HCT116 (cell line): ENCODE measurements at regions not wholly inside any gene's neighbourhood (a gene's known extent, or its start where the extent isn't known, plus 50 kb on each side); places are given as distances from the start of the nearest gene placed in this dataset.

Experiments used
- ATAC-seq: fragments of 200-7000 bp; cut with Tn5 transposase; 2 replicates; pipeline ENCODE4 v1.9.1; 2020; ENCODE audit warnings: mild to moderate bottlenecking, moderate library complexity
- BruUV-seq: library from RNA; stranded (reverse); fragments of 400-500 nt; replicated peaks from 2 replicates; lab custom pipeline; 2021; lab: Mats Ljungman, UMichigan
- CTCF ChIA-PET: fragments of 300-600 bp; sonication (Branson Sonifier 250); formaldehyde crosslinking; loops from one replicate; lab custom pipeline; 2021; ENCODE audit warnings: antibody characterized with exemption; lab: Charles Lee
- POLR2A ChIA-PET: fragments of 300-600, 350-600 bp; sonication (Branson Sonifier 250); formaldehyde crosslinking; loops from one replicate; lab custom pipeline; 2021; ENCODE audit warnings: antibody characterized with exemption; lab: Charles Lee
- RAD21 ChIA-PET, 2 experiments: fragments of 300-600 bp; sonication (Branson Sonifier 250); formaldehyde crosslinking; loops; one replicate each; lab custom pipeline; 2023; ENCODE audit warnings: low total read pairs in 2 of 2; ENCODE audit not compliant: uncharacterized antibody in 2 of 2, unreplicated experiment in 2 of 2, low non-redundant PET in 1 of 2; lab: Charles Lee
- DNase-seq: peaks from one replicate; pipeline ENCODE4 v3.0.0-alpha.2; 2010; ENCODE audit warnings: low read depth, low spot score
- H2AFZ ChIP-seq: fragments of 200-600 bp; shearing (Covaris generic), sonication (generic); 2 replicates; pipeline ENCODE4 v1.6.1; 2017; ENCODE audit warnings: low read depth, mixed run types, mixed read lengths, antibody characterized with exemption, low read length; ENCODE audit not compliant: poor library complexity, severe bottlenecking
- H3K27ac ChIP-seq: 2 replicates; pipeline ENCODE4 v1.5.1; 2012; ENCODE audit warnings: low read depth, low read length
- H3K27me3 ChIP-seq: fragments of 200-600 bp; sonication (generic); 2 replicates; pipeline ENCODE4 v1.6.1; 2016; ENCODE audit warnings: mixed run types, low read length, mixed read lengths; ENCODE audit not compliant: insufficient read depth
- H3K36me3 ChIP-seq, 2 experiments: fragments of 200-500 bp in 1 of 2; fragments of 200-600 bp in 1 of 2; sonication (Bioruptor generic) in 1 of 2; sonication (generic) in 1 of 2; 2 replicates each; pipeline versions ENCODE4 v1.5.1 to v1.6.1; 2014 to 2016; ENCODE audit warnings: low read length in 2 of 2, inconsistent platforms in 1 of 2, mixed read lengths in 1 of 2, mixed run types in 1 of 2; ENCODE audit not compliant: insufficient read depth in 2 of 2, control insufficient read depth in 1 of 2
- H3K4me1 ChIP-seq, 2 experiments: fragments of 200-600 bp in 1 of 2; sonication (generic) in 1 of 2; 2 replicates each; pipeline versions ENCODE4 v1.5.1 to v1.6.1; 2012 to 2017; ENCODE audit warnings: low read length in 2 of 2, inconsistent platforms in 1 of 2, mild to moderate bottlenecking in 1 of 2, mixed read lengths in 1 of 2, mixed run types in 1 of 2, moderate library complexity in 1 of 2; ENCODE audit not compliant: insufficient read depth in 2 of 2, control insufficient read depth in 1 of 2
- H3K4me2 ChIP-seq: fragments of 200-600 bp; sonication (generic); 2 replicates; pipeline ENCODE4 v1.6.1; 2017; ENCODE audit warnings: mixed run types, low read length, mixed read lengths
- H3K4me3 ChIP-seq, 2 experiments: fragments of 200-600 bp in 1 of 2; sonication (generic) in 1 of 2; replicated peaks in 1 of 2; 2 replicates each; pipeline ENCODE4 v1.5.1; 2011 to 2016; ENCODE audit warnings: low read length in 2 of 2, control low read depth in 1 of 2, low read depth in 1 of 2, mild to moderate bottlenecking in 1 of 2, mixed read lengths in 1 of 2, mixed run types in 1 of 2
- H3K79me2 ChIP-seq: fragments of 200-600 bp; sonication (generic); 2 replicates; pipeline ENCODE4 v1.6.1; 2017; ENCODE audit warnings: mild to moderate bottlenecking, mixed run types, low read length, moderate library complexity, mixed read lengths; ENCODE audit not compliant: insufficient read depth
- H3K9ac ChIP-seq: fragments of 200-600 bp; sonication (generic); 2 replicates; pipeline ENCODE4 v1.6.1; 2016; ENCODE audit warnings: low read length, mixed read lengths
- H3K9me2 ChIP-seq: fragments of 200-600 bp; sonication (generic), shearing (Covaris generic); 2 replicates; pipeline ENCODE4 v1.6.1; 2017; ENCODE audit warnings: mixed run types, mild to moderate bottlenecking, moderate library complexity; ENCODE audit not compliant: insufficient read depth
- H3K9me3 ChIP-seq, 2 experiments: fragments of 200-500 bp in 1 of 2; fragments of 200-600 bp in 1 of 2; sonication (Bioruptor generic) in 1 of 2; sonication (generic) in 1 of 2; 2 replicates each; pipeline ENCODE4 v1.6.1; 2014 to 2017; ENCODE audit warnings: low read length in 2 of 2, mixed read lengths in 2 of 2, inconsistent platforms in 1 of 2, low read depth in 1 of 2, mild to moderate bottlenecking in 1 of 2, mixed run types in 1 of 2, moderate library complexity in 1 of 2; ENCODE audit not compliant: control insufficient read depth in 1 of 2, insufficient read depth in 1 of 2
- H4K20me1 ChIP-seq: fragments of 200-600 bp; sonication (generic), shearing (Covaris generic); 2 replicates; pipeline ENCODE4 v1.6.1; 2017; ENCODE audit warnings: mixed run types, mild to moderate bottlenecking, moderate library complexity; ENCODE audit not compliant: insufficient read depth
- ATF3 ChIP-seq: IDR thresholded peaks from 2 replicates; pipeline ENCODE4 v1.6.1; 2012
- CBX3 ChIP-seq: IDR thresholded peaks from 2 replicates; pipeline ENCODE4 v1.6.1; 2012; ENCODE audit warnings: low read depth
- ELF1 ChIP-seq: IDR thresholded peaks from 2 replicates; pipeline ENCODE4 v1.6.1; 2012; ENCODE audit warnings: low read depth, borderline replicate concordance
- EZH2 ChIP-seq: fragments of 200-600 bp; sonication (generic); IDR thresholded peaks from 2 replicates; pipeline ENCODE4 v1.6.1; 2017; ENCODE audit warnings: antibody characterized with exemption, mixed run types
- EZH2phosphoT487 ChIP-seq: fragments of 200-600 bp; IDR thresholded peaks from 2 replicates; pipeline ENCODE4 v1.6.1; 2018; ENCODE audit warnings: antibody characterized with exemption, borderline replicate concordance
- FOSL1 ChIP-seq: IDR thresholded peaks from 2 replicates; pipeline ENCODE4 v1.6.1; 2012; ENCODE audit warnings: low read depth
- JUND ChIP-seq: IDR thresholded peaks from 2 replicates; pipeline ENCODE4 v1.6.1; 2012
- POLR2A ChIP-seq: IDR thresholded peaks from 2 replicates; pipeline ENCODE4 v1.7.0; 2011; ENCODE audit warnings: borderline replicate concordance; ENCODE audit not compliant: insufficient read depth, insufficient read length; ENCODE audit errors: extremely low read depth
- POLR2AphosphoS5 ChIP-seq: IDR thresholded peaks from 2 replicates; pipeline ENCODE4 v1.6.1; 2011; ENCODE audit warnings: mild to moderate bottlenecking, low read depth, low read length, moderate library complexity
- SP1 ChIP-seq: IDR thresholded peaks from 2 replicates; pipeline ENCODE4 v1.6.1; 2012; ENCODE audit warnings: low read depth
- SRF ChIP-seq: IDR thresholded peaks from 2 replicates; pipeline ENCODE4 v1.6.1; 2012; ENCODE audit warnings: low read depth
- ZFX ChIP-seq: fragments of 450-650 bp; IDR thresholded peaks from 2 replicates; pipeline ENCODE4 v1.6.1; 2017
- ZNF274 ChIP-seq: fragments of 200-500 bp; sonication (Bioruptor generic); IDR thresholded peaks from 2 replicates; pipeline ENCODE4 v1.6.1; 2014; ENCODE audit warnings: mild to moderate bottlenecking, low read depth, low read length, inconsistent platforms
- intact Hi-C: fragments of 100-400 bp; cut with micrococcal nuclease; formaldehyde crosslinking; loops from 2 replicates; pipeline ENCODE4 v1.10.0; 2022
- TF ChIP-seq, protein P1 (sequence below): IDR thresholded peaks from 2 replicates; pipeline ENCODE4 v1.6.1; 2012

GRCh38 chr4:43394976-43395375 lies 502.5 kb downstream of the GRXCR1 start:
- ATAC-seq (no peak), DNase-seq (no peak)
- peaks cover 0 to 22% of the 10 kb centered on the region in 2 experiments; a peak in 2 of 4 replicates for H3K9me3 ChIP-seq
- H3K27me3 ChIP-seq = no peaks in the 10 kb centered on the region
- intact Hi-C loops = no loop called here
- POLR2A ChIA-PET = no interaction called here
- H3K36me3 ChIP-seq = no peaks in the 10 kb centered on the region
- H3K27ac ChIP-seq = no peak overlapping the region
- no peak overlapping the region for H3K4me3 ChIP-seq
- no peaks in the 10 kb centered on the region for H3K4me1 ChIP-seq
- no peaks in the 10 kb centered on the region for H4K20me1 ChIP-seq
- CTCF ChIA-PET = no interaction called here
- H3K79me2 ChIP-seq = no peaks in the 10 kb centered on the region
- no peaks in the 10 kb centered on the region for H3K9me2 ChIP-seq
- H3K4me2 ChIP-seq = no peak overlapping the region
- no peak for TF ChIP-seq JUND
- TF ChIP-seq POLR2A = no peak
- no peak for TF ChIP-seq ZFX
- H3K9ac ChIP-seq = no peak overlapping the region
- no TSS peak for BruUV-seq
- RAD21 ChIA-PET = no interaction called here
- H2AFZ ChIP-seq = no peak overlapping the region

DNA sequence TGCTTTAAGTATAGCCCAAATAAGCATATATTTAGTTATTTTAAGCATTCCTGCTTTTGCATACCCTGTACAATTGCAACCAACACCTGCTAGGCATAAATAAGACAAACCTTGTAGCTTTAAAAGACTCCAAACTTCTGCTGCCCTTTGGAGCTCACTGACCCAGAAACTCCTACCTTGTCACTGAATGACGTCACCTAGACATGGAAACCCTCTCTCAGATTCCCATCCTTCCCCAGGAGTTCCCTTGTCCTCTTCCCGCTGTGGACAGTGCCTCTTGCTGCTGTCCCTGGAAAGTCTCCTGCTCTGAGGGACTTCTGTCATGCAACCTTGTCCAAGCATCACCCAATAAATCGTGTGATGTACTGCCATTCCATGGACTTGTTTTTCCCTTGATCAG lies 507.2 kb downstream of the GRXCR1 start:
- Histone ChIP-seq H3K27me3 (no peaks in the 10 kb centered on the region), H3K9me2 (no peaks in the 10 kb centered on the region), H3K9ac (no peak overlapping the region), H3K4me2 (no peak overlapping the region), H3K36me3 (no peaks in the 10 kb centered on the region), H4K20me1 (no peaks in the 10 kb centered on the region), H3K4me3 (no peak overlapping the region), H2AFZ (no peak overlapping the region), H3K9me3 (peaks cover 4 to 15% of the 10 kb centered on the region in 2 experiments; a peak in 2 of 4 replicates), H3K27ac (no peak overlapping the region), H3K79me2 (no peaks in the 10 kb centered on the region), H3K4me1 (no peaks in the 10 kb centered on the region)
- ChIA-PET RAD21 (no interaction called here), POLR2A (no interaction called here), CTCF (no interaction called here)
- no TSS peak for BruUV-seq
- intact Hi-C loops = no loop called here
- no peak for DNase-seq
- no peak for TF ChIP-seq CBX3
- no peak for TF ChIP-seq EZH2phosphoT487
- TF ChIP-seq POLR2AphosphoS5 = no peak
- TF ChIP-seq, protein P1, sequence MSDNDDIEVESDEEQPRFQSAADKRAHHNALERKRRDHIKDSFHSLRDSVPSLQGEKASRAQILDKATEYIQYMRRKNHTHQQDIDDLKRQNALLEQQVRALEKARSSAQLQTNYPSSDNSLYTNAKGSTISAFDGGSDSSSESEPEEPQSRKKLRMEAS = no peak
- no peak for TF ChIP-seq ELF1
- no peak for TF ChIP-seq ATF3
- no peak for TF ChIP-seq EZH2
- no peak for TF ChIP-seq FOSL1
- no peak for TF ChIP-seq SP1
- TF ChIP-seq ZNF274 = no peak
- TF ChIP-seq SRF = no peak
- ATAC-seq = no peak
